AML-193 (cell line): ENCODE measurements at regions not wholly inside any gene's neighbourhood (a gene's known extent, or its start where the extent isn't known, plus 50 kb on each side); places are given as distances from the start of the nearest gene placed in this dataset.
"Not testable (repeated sequence)": the region's sequence is repeated elsewhere in the genome, so short reads cannot be mapped to it uniquely, and the experiment has no call there.

ENCODE experiments used
- DNase-seq, 2 experiments: peaks; one replicate each; lab custom pipeline; 2025; lab: John Stamatoyannopoulos, UW

GRCh38 chr2:35337922-35338321 is 1017.7 kb upstream of the CRIM1 start:
- no peak for DNase-seq

- no peak for DNase-seq
Observed at GRCh38 chr2:35314049-35314448, 1041.5 kb upstream of the CRIM1 start.

- no peak for DNase-seq
Observed at GRCh38 chr2:35301369-35301768, 1054.2 kb upstream of the CRIM1 start.

- DNase-seq: no peak
Observed at GRCh38 chr2:35298493-35298892, 1057.1 kb upstream of the CRIM1 start.

- DNase-seq: no peak
Observed at GRCh38 chr2:35297403-35297802, 1058.2 kb upstream of the CRIM1 start.

GRCh38 chr2:35294636-35295263 is 1060.8 kb upstream of the CRIM1 start:
- no peak for DNase-seq

- DNase-seq: no peak
Observed at GRCh38 chr2:35293261-35293660, 1062.3 kb upstream of the CRIM1 start.

- DNase-seq: no peak
Observed at GRCh38 chr2:35292199-35292598, 1063.4 kb upstream of the CRIM1 start.

GRCh38 chr2:35281702-35282101 is 1073.9 kb upstream of the CRIM1 start:
- DNase-seq: no peak

- no peak for DNase-seq
Observed at GRCh38 chr2:35255826-35256225, 1099.8 kb upstream of the CRIM1 start.

GRCh38 chr2:35251156-35251555 is 1104.4 kb upstream of the CRIM1 start:
- no peak for DNase-seq

GRCh38 chr2:35246702-35247101 is 1108.9 kb upstream of the CRIM1 start:
- DNase-seq: no peak

- DNase-seq: no peak
Observed at GRCh38 chr2:35228584-35228983, 1127.0 kb upstream of the CRIM1 start.

- DNase-seq: no peak
Observed at GRCh38 chr2:35220461-35220860, 1135.1 kb upstream of the CRIM1 start.

GRCh38 chr2:35204881-35205280 is 1150.7 kb upstream of the CRIM1 start:
- DNase-seq: no peak

- no peak for DNase-seq
Observed at GRCh38 chr2:35204323-35204722, 1151.3 kb upstream of the CRIM1 start.

- DNase-seq: no peak
Observed at GRCh38 chr2:35199298-35199697, 1156.3 kb upstream of the CRIM1 start.

GRCh38 chr2:35185861-35186412 is 1169.6 kb upstream of the CRIM1 start:
- DNase-seq: no peak

- no peak for DNase-seq
Observed at GRCh38 chr2:35184471-35184870, 1171.1 kb upstream of the CRIM1 start.

- DNase-seq: not testable (repeated sequence)
Observed at GRCh38 chr2:35176726-35177125, 1178.9 kb upstream of the CRIM1 start.

GRCh38 chr2:35174845-35175244 is 1180.7 kb upstream of the CRIM1 start:
- no peak for DNase-seq

GRCh38 chr2:35172687-35173086 is 1182.9 kb upstream of the CRIM1 start:
- no peak for DNase-seq

- peak in 1 of 2 experiments; percentile 6 for DNase-seq
Observed at GRCh38 chr2:35168351-35168750, 1187.2 kb upstream of the CRIM1 start.

- DNase-seq: no peak
Observed at GRCh38 chr2:35163948-35164347, 1191.6 kb upstream of the CRIM1 start.
